GM12891 (cell line): ENCODE measurements at regions not wholly inside any gene's neighbourhood (a gene's known extent, or its start where the extent isn't known, plus 50 kb on each side); places are given as distances from the start of the nearest gene placed in this dataset.

Experiments used
- POLR2A ChIP-seq: IDR thresholded peaks from 2 replicates; pipeline ENCODE4 v1.6.1; 2011; ENCODE audit warnings: low read depth, low read length, control low read depth
- POLR2AphosphoS5 ChIP-seq: IDR thresholded peaks from 2 replicates; pipeline ENCODE4 v1.6.1; 2011; ENCODE audit warnings: low read depth, low read length, control low read depth
- SPI1 ChIP-seq: IDR thresholded peaks from 2 replicates; pipeline ENCODE4 v1.6.1; 2011; ENCODE audit warnings: low read depth, low read length, control low read depth
- TAF1 ChIP-seq: IDR thresholded peaks from 2 replicates; pipeline ENCODE4 v1.6.1; 2011; ENCODE audit warnings: low read depth, low read length, control low read depth

- TF ChIP-seq TAF1 (no peak), POLR2AphosphoS5 (no peak), POLR2A (no peak), SPI1 (no peak)
These were observed 1712.8 kb upstream of the TMEFF2 start for GRCh38 chr2:193907561-193907960.
